ENCODE measurements at regions not wholly inside any gene's neighbourhood (a gene's known extent, or its start where the extent isn't known, plus 50 kb on each side); places are given as distances from the start of the nearest gene placed in this dataset.

GRCh38 chr2:129361688-129362087, 617.8 kb upstream of the RAB6C start:
- TF ChIP-seq, protein P1, sequence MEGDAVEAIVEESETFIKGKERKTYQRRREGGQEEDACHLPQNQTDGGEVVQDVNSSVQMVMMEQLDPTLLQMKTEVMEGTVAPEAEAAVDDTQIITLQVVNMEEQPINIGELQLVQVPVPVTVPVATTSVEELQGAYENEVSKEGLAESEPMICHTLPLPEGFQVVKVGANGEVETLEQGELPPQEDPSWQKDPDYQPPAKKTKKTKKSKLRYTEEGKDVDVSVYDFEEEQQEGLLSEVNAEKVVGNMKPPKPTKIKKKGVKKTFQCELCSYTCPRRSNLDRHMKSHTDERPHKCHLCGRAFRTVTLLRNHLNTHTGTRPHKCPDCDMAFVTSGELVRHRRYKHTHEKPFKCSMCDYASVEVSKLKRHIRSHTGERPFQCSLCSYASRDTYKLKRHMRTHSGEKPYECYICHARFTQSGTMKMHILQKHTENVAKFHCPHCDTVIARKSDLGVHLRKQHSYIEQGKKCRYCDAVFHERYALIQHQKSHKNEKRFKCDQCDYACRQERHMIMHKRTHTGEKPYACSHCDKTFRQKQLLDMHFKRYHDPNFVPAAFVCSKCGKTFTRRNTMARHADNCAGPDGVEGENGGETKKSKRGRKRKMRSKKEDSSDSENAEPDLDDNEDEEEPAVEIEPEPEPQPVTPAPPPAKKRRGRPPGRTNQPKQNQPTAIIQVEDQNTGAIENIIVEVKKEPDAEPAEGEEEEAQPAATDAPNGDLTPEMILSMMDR (IDR thresholded peaks at IDR 0.05; ENCODE audit: low read depth, low read length, poor library complexity, severe bottlenecking), result no peak
- TF ChIP-seq EZH2phosphoT487 (IDR thresholded peaks at IDR 0.05; ENCODE audit: borderline replicate concordance, low read length), result no peak

Measured in DOHH2 (cell line).